MM.1S (cell line): ENCODE measurements at regions not wholly inside any gene's neighbourhood (a gene's known extent, or its start where the extent isn't known, plus 50 kb on each side); places are given as distances from the start of the nearest gene placed in this dataset.

ENCODE experiments used
- DNase-seq: peaks from one replicate; pipeline ENCODE4 v3.0.0-alpha.2; 2015
- H2AFZ ChIP-seq: fragments of 300-600 bp; sonication (generic); 2 replicates; pipeline ENCODE4 v1.6.0; 2016; ENCODE audit warnings: antibody characterized with exemption, low read length
- H3F3A ChIP-seq: fragments of 300-600 bp; sonication (generic); 2 replicates; pipeline ENCODE4 v1.6.1; 2016; ENCODE audit warnings: mild to moderate bottlenecking, antibody characterized with exemption, low read length, moderate library complexity, mixed read lengths; ENCODE audit not compliant: insufficient read depth
- H3K27ac ChIP-seq: fragments of 300-600 bp; sonication (generic); 2 replicates; pipeline ENCODE4 v1.5.1; 2016; ENCODE audit warnings: mild to moderate bottlenecking, low read length
- H3K27me3 ChIP-seq: fragments of 300-600 bp; sonication (generic); replicated peaks from 2 replicates; pipeline ENCODE4 v1.6.0; 2016; ENCODE audit warnings: low read length; ENCODE audit not compliant: insufficient read depth
- H3K36me3 ChIP-seq: fragments of 300-600 bp; sonication (generic); replicated peaks from 2 replicates; pipeline ENCODE4 v1.6.1; 2016; ENCODE audit warnings: mild to moderate bottlenecking, low read length, mixed read lengths; ENCODE audit not compliant: insufficient read depth
- H3K4me1 ChIP-seq: fragments of 300-600 bp; sonication (generic); 2 replicates; pipeline ENCODE4 v1.6.1; 2016; ENCODE audit warnings: low read length, mixed read lengths
- H3K4me2 ChIP-seq: fragments of 300-600 bp; sonication (generic); 2 replicates; pipeline ENCODE4 v1.6.0; 2016; ENCODE audit warnings: low read depth, low read length
- H3K4me3 ChIP-seq: fragments of 300-600 bp; sonication (generic); 2 replicates; pipeline ENCODE4 v1.5.1; 2016; ENCODE audit warnings: low read length, mixed read lengths
- H3K79me2 ChIP-seq: fragments of 300-600 bp; sonication (generic); 2 replicates; pipeline ENCODE4 v1.6.1; 2016; ENCODE audit warnings: mixed run types, low read length, mixed read lengths
- H3K9ac ChIP-seq: fragments of 300-600 bp; sonication (generic); 2 replicates; pipeline ENCODE4 v1.6.1; 2016; ENCODE audit warnings: low read length, mixed read lengths
- H3K9me2 ChIP-seq: fragments of 300-600 bp; sonication (generic); replicated peaks from 2 replicates; pipeline ENCODE4 v1.6.1; 2016; ENCODE audit warnings: mild to moderate bottlenecking, low read length, mixed read lengths; ENCODE audit not compliant: insufficient read depth
- H3K9me3 ChIP-seq: fragments of 300-600 bp; sonication (generic); replicated peaks from 2 replicates; pipeline ENCODE4 v1.6.1; 2016; ENCODE audit warnings: mild to moderate bottlenecking, low read length, mixed read lengths; ENCODE audit not compliant: insufficient read depth
- H4K20me1 ChIP-seq: fragments of 300-600 bp; sonication (generic); 2 replicates; pipeline ENCODE4 v1.6.1; 2016; ENCODE audit warnings: mild to moderate bottlenecking, low read length, moderate library complexity, mixed read lengths; ENCODE audit not compliant: insufficient read depth
- EZH2 ChIP-seq: fragments of 300-600 bp; sonication (generic); optimal IDR thresholded peaks from 2 replicates; pipeline ENCODE3; 2017; ENCODE audit warnings: low read depth, mild to moderate bottlenecking, antibody characterized with exemption, low read length, mixed read lengths
- EZH2phosphoT487 ChIP-seq: fragments of 300-600 bp; sonication (generic); IDR thresholded peaks from 2 replicates; pipeline ENCODE4 v1.6.1; 2018; ENCODE audit warnings: antibody characterized with exemption, low read length
- TF ChIP-seq, protein P1 (sequence below): fragments of 300-600 bp; sonication (generic); IDR thresholded peaks from 2 replicates; pipeline ENCODE4 v1.5.1; 2016; ENCODE audit warnings: antibody characterized with exemption, low read length, mixed read lengths

GRCh38 chr20:6611911-6612605 is 155.4 kb upstream of the BMP2 start:
- Histone ChIP-seq H3K4me1 (no peaks in the 10 kb centered on the region), H3F3A (no peaks in the 10 kb centered on the region), H3K36me3 (no peaks in the 10 kb centered on the region), H3K9me2 (no peaks in the 10 kb centered on the region), H3K4me3 (no peak overlapping the region), H3K27ac (no peak overlapping the region), H2AFZ (no peak overlapping the region), H4K20me1 (no peaks in the 10 kb centered on the region), H3K9ac (no peak overlapping the region), H3K79me2 (no peaks in the 10 kb centered on the region), H3K4me2 (no peak overlapping the region), H3K27me3 (no peaks in the 10 kb centered on the region), H3K9me3 (no peaks in the 10 kb centered on the region)
- TF ChIP-seq EZH2 (no peak), EZH2phosphoT487 (no peak)
- TF ChIP-seq, protein P1, sequence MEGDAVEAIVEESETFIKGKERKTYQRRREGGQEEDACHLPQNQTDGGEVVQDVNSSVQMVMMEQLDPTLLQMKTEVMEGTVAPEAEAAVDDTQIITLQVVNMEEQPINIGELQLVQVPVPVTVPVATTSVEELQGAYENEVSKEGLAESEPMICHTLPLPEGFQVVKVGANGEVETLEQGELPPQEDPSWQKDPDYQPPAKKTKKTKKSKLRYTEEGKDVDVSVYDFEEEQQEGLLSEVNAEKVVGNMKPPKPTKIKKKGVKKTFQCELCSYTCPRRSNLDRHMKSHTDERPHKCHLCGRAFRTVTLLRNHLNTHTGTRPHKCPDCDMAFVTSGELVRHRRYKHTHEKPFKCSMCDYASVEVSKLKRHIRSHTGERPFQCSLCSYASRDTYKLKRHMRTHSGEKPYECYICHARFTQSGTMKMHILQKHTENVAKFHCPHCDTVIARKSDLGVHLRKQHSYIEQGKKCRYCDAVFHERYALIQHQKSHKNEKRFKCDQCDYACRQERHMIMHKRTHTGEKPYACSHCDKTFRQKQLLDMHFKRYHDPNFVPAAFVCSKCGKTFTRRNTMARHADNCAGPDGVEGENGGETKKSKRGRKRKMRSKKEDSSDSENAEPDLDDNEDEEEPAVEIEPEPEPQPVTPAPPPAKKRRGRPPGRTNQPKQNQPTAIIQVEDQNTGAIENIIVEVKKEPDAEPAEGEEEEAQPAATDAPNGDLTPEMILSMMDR = no peak
- DNase-seq = no peak

GRCh38 chr20:6606651-6607050 is 160.8 kb upstream of the BMP2 start:
- no peak for DNase-seq
- Histone ChIP-seq H3K36me3 (no peaks in the 10 kb centered on the region), H3K79me2 (no peaks in the 10 kb centered on the region), H3F3A (no peaks in the 10 kb centered on the region), H3K9ac (no peak overlapping the region), H3K27ac (no peak overlapping the region), H3K27me3 (no peaks in the 10 kb centered on the region), H3K4me2 (no peak overlapping the region), H2AFZ (no peak overlapping the region), H3K4me1 (no peaks in the 10 kb centered on the region), H3K9me3 (no peaks in the 10 kb centered on the region), H4K20me1 (no peaks in the 10 kb centered on the region), H3K9me2 (no peaks in the 10 kb centered on the region), H3K4me3 (no peak overlapping the region)
- TF ChIP-seq EZH2 = no peak
- no peak for TF ChIP-seq EZH2phosphoT487
- TF ChIP-seq, protein P1 = no peak

GRCh38 chr20:6605055-6605935 is 162.2 kb upstream of the BMP2 start:
- H3K79me2 ChIP-seq = no peaks in the 10 kb centered on the region
- H3K4me3 ChIP-seq = no peak overlapping the region
- no peak for DNase-seq
- no peak overlapping the region for H3K27ac ChIP-seq
- H4K20me1 ChIP-seq = no peaks in the 10 kb centered on the region
- H3K27me3 ChIP-seq = no peaks in the 10 kb centered on the region
- no peaks in the 10 kb centered on the region for H3K36me3 ChIP-seq
- H2AFZ ChIP-seq = no peak overlapping the region
- no peak overlapping the region for H3K4me2 ChIP-seq
- H3F3A ChIP-seq = no peaks in the 10 kb centered on the region
- H3K9me3 ChIP-seq = no peaks in the 10 kb centered on the region
- no peak for TF ChIP-seq EZH2
- TF ChIP-seq EZH2phosphoT487 = no peak
- TF ChIP-seq, protein P1 = no peak
- no peak overlapping the region for H3K9ac ChIP-seq
- no peaks in the 10 kb centered on the region for H3K4me1 ChIP-seq
- H3K9me2 ChIP-seq = no peaks in the 10 kb centered on the region
